NCI-H460 (cell line): ENCODE measurements at regions not wholly inside any gene's neighbourhood (a gene's known extent, or its start where the extent isn't known, plus 50 kb on each side); places are given as distances from the start of the nearest gene placed in this dataset.

Source experiments
- DNase-seq: peaks from one replicate; pipeline ENCODE4 v3.0.0-alpha.2; 2016; ENCODE audit warnings: low read depth; ENCODE audit errors: extremely low read depth

GRCh38 chr3:82942041-82942440 is 1180.6 kb upstream of the GBE1 start:
- no peak for DNase-seq

- no peak for DNase-seq
These were observed 1178.7 kb upstream of the GBE1 start for GRCh38 chr3:82940124-82940523.

- no peak for DNase-seq
These were observed 1178.1 kb upstream of the GBE1 start for GRCh38 chr3:82939491-82940097.

DNA sequence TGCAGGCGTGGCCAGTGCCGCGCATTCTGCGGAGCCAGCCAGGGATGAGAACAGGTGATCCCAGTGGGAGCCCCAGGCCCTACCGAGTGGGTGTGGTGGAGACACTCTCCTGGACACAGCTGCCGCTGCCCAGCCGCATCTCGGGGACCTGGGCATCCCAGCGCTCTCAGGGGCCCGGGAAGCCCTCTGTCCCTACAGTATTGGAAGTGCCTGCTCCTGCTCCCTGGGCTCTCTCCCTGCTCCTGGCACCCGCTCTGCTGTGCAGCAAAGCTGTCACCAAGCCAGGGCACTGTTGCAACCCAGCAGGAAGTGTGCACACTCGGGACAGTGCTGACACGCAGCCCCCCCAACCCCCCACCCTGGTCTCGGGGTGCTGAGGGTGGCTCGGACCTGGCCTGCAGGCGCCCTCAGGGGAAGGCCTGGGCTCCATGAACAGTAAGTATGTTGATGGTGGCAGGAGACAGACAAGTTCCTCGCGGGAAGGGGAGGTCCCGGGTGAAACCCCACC is 1177.4 kb upstream of the GBE1 start:
- DNase-seq, result no peak

DNA sequence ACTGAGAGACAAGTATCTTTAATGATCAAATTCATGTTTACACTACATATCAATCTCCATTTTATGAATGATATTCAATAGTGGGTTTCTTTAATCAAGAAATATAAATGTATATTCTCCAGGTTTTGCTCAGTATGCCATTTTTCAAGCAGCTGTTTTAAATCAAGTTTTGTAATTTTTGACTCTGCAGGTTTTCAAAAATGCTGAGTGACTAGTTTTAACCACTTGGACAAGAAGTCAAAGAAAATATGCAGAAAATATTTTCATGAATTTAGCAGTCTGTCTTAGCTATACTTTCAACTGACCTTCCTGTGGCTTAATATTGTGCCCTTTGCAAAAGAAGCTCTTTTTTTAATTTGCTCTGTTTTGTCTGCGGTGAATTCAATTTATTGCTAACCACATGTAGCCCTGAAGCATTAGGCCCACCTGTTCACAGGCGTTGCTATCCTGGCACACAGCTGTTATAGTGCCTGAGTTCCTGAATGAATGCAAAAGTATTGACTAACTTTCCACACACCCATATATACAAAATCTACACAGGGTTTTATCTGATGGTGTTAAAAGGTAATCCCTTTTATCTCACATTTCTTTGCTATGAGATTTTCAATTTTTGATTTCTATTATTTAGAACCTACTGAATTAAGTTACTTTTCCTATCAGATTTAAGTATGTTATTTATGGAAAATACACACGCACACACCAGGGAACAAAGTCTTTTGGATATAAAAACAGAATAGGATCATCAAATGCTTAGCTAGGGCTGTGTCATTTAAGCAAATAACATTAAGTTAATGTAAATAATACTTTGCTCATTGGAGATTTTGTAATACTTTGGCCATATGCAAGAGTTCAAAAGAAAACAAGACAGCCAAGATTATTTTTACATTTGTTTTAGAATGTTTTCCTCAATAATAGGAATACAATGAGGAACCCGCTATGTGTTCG is 1166.1 kb upstream of the GBE1 start:
- DNase-seq, result no peak

- DNase-seq, result no peak
These were observed 1129.6 kb upstream of the GBE1 start for GRCh38 chr3:82891028-82891427.

- no peak for DNase-seq
These were observed 1121.6 kb upstream of the GBE1 start for GRCh38 chr3:82883072-82883471.

GRCh38 chr3:82875401-82875800 is 1114.0 kb upstream of the GBE1 start:
- DNase-seq, result no peak

GRCh38 chr3:82839871-82840270 is 1078.4 kb upstream of the GBE1 start:
- no peak for DNase-seq

GRCh38 chr3:82834098-82834497 is 1072.7 kb upstream of the GBE1 start:
- DNase-seq, result no peak

- no peak for DNase-seq
These were observed 1063.0 kb upstream of the GBE1 start for GRCh38 chr3:82824491-82824890.

DNA sequence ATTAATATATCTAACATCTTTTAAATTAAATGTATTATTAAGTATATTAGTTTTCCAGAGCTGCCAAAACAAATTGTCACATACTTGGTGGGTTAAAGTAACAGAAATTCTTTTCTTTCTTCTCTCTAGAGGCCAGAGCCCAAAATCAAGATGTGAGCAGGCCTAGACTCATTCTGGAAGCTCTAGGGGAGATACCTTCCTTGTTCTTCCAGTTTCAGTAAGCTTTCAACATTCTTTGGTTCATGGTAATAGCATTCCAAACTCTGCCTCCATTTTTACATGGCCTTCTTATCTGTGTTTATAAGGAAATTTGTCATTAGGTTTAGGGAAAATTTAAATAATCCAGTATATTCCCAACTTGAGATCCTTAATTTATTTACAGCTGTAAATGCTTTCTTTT is 1054.6 kb upstream of the GBE1 start:
- no peak for DNase-seq

DNA sequence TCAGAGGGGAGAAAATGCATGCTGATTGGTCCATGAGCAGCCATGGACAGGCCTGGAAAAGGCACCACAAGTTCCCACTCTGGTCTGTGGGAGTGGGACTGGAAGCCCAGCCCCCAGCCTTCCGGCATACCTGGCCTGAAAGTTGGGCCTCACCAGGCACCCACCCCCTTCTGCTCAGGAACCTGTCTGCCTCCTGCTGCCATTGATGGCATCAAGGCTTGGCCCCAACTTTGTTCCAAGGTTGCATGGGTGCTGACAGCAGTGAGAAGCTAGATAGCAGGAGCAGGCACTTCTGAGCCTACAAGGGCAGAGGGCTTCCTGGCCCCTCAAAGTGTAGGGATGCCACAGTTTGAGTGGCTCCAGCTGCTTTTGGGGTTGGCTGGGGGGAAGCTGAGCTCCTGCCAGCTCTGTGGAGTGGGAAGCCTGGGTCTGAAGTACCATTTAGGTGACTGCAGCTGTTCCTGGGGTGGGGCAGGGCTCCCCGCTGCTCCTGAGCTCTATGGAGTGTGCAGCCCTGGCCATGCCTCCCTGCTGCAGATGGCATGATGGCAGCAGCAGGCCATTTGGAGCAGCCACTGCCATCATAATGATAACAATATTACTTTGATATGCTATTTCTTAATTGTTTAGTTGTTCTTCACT is 1054.1 kb upstream of the GBE1 start:
- DNase-seq, result no peak

DNA sequence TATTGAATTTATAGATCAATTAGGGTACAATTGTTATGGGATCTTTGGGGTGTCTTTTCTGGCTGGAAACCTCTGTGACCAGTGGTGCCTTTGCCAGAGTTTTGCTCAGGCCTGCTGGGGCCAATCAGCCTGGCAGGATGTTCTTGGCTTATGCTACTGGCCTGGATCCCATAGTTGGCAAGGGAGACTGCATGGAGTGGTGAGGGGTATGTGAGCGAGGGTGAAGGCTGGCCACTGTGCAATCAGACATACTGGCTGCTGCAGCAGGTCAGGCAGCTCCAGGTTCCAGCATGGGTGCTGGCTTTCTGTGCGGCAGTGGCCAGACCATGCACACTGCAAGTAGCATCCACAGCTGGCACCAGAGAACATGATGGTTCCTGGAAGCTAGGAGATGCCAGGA is 1053.2 kb upstream of the GBE1 start:
- DNase-seq, result no peak

DNA sequence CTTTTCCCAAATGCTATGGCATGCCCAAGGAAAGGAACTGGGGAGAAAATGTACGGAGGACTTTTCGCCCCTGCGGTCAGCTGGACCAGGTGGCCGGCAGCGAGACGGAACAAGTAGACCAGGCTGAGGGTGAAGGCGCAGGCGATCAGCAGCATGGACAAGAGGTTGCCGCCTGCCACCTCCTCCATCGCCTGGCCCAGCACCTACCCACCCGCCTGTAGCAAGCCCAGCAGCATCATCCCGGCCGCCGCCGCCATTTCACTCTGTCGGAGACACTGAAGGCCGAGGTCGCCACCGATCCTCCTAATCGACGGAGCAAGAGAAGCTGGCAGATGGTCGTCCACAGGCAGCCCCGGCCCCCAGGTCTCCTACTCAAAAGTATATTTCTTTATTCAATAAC is 1046.3 kb upstream of the GBE1 start:
- no peak for DNase-seq

DNA sequence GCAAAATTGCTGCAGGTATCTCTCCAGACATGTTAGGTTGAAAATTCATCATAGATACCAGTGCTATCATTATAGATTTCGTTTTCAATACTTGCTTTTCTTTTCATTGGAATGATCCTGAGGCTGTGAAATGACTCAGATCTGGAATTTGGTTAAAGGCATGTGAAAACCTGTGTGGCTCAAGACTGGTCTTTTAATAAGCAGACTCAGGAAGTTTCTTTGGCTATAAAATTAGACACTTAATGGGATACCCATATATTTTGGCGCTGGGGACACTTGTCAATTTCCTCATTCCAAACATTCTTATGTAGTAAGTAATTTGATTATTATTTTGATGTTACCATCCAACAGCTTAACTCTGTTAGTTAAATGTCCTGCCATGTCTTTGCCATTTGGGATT is 1041.1 kb upstream of the GBE1 start:
- DNase-seq, result no peak

DNA sequence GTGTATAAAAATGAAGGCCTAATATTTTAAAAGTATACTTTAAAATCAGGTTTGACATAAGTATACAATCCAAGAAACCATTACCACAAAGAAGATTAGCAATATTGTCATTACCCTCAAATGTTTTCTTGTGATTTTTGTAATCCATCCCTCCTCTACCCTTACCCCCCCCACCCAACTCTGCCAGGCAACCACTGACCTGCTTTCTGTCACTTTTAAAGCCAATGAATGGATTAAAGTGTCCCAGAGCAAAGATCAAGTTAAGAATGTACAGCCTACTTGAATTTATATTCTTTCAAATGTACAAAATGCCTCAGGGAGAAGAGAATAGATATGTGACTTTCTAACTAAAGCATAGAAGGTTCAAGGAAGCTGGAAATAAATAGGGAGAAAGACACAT is 1038.8 kb upstream of the GBE1 start:
- DNase-seq, result no peak

GRCh38 chr3:82796765-82797164 is 1035.3 kb upstream of the GBE1 start:
- no peak for DNase-seq

GRCh38 chr3:82791241-82791640 is 1029.8 kb upstream of the GBE1 start:
- DNase-seq, result no peak

- DNase-seq, result no peak
These were observed 1029.1 kb upstream of the GBE1 start for GRCh38 chr3:82790307-82791097.

DNA sequence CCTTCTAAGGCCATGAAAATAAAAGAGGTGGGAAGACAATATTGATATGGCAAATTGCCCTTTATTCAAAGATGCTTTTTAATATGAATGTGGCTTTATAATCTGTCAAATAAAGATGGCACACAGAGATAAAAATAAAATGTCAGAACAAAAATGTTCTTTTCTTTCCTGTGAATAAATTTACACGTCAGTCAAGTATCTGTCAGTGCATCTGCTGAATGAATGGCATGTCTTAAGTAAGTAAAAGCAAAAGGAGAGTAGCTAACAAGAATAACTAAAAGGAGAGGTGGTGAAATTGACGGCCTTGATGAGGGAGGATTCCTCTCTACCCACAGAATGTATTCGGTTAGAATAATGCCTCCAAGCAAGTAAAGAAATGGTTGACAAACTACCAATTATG is 1021.7 kb upstream of the GBE1 start:
- DNase-seq, result no peak
